ENCODE measurements at regions not wholly inside any gene's neighbourhood (a gene's known extent, or its start where the extent isn't known, plus 50 kb on each side); places are given as distances from the start of the nearest gene placed in this dataset.
"Not testable (repeated sequence)": the region's sequence is repeated elsewhere in the genome, so short reads cannot be mapped to it uniquely, and the experiment has no call there.

DNA sequence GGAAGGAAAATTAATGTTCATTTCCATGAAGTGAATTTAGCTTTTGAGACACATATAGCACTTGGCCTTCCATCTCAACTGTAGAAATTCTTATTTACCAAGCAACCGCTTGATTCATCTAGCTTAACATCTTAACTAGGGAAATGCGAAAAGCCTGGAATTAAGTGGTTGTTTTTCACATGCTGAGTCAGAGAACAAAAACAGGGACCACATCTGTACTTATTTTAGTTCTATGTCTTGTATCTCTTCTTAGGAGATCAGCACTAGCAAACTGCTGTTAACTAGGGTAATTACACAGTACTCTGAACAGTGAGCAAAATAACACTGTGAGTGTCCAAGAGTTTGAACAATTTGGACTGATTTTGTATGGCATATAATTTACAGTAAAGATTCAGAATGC, 590.9 kb upstream of the NRSN1 start:
- intact Hi-C loops (cut with micrococcal nuclease): no loop called here

DNA sequence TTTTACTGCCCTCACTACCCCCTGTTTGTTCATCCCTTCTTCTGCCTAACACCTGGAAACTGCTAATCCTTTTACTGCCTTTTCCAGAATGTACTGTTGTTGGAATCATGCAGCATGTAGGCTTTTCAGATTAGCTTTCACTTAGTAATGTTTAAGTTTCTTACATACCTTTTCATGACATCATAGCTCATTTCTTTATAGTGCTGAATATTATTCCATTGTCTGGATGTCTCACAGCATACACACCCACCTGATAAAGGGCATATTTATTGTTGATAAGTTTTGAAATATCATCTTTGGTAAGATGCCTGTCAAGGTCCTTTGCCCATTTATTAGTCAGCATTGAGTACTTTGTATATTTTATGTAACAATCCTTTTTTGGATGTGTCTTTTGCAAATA, 588.2 kb upstream of the NRSN1 start:
- intact Hi-C loops (cut with micrococcal nuclease): no loop called here

DNA sequence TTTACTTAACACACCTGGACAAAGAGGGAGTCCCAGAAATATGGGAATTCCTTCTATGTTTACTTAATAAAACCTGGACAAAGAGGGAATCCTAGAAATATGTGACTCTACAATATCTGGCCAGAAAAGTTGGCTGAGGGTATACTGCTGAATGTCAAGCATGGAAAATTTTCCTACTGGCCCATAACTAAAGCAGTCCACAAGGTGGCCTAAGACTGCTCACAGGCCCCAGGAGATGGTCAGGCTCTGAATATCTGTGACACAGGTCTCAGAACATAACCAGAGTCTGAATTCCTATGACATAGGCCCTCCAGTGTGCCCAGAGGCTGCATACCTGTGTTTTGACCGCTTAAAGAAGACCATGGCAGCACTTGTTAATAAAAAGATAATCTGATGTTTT, 578.2 kb upstream of the NRSN1 start:
- intact Hi-C loops (cut with micrococcal nuclease): no loop called here

DNA sequence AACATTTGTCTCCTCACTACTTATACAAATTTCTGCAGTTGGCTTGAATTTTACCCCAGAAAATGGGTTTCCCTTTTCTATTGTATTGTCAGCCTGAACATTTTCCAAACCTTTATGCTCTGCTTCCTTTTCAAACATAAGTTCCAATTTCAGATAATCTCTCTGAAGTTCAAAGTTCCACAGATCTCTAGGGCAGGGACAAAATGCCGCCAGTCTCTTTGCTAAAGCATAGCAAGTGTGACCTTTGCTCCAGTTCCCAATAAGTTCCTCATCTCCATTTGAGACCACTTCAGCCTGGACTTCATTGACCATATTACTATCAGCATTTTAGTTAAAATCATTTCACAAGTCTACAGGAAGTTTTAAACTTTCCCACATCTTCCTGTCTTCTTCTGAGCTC, 571.1 kb upstream of the NRSN1 start:
- intact Hi-C loops (cut with micrococcal nuclease): not testable (repeated sequence)

DNA sequence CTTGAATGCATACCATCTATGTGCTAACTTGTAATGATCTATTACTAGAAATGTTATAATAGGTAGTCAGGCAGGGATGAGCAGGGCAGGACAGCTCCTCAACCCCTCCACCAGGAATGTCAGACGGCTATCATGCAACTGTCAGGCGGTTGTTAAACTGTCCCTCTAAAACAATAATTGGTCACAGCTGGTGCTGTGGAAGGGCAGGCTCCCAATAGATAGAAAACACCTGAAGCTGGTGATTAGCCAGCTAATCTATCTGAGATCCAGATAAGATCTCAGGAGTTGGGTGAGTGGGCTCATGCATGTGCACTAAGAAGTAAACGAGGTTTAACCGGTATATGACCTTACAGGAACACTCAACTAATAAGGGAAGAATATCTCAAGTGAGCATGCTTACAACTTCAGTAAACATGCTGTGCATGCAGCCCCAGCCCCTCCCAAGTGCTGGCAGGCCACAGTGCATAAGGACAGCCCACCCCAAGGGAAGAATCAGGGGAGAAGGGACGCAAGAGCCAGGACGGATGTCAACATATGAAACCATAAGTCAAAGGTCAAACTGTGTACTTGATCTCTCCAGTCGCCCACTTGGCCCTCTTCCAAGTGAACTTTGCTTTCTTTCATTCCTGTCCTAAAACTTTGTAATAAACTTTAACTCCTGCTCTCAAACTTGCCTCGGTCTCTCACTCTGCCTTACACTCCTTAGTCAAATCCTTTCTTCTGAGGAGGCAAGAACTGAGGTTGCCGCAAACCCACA, 566.2 kb upstream of the NRSN1 start:
- intact Hi-C loops (cut with micrococcal nuclease): no loop called here

DNA sequence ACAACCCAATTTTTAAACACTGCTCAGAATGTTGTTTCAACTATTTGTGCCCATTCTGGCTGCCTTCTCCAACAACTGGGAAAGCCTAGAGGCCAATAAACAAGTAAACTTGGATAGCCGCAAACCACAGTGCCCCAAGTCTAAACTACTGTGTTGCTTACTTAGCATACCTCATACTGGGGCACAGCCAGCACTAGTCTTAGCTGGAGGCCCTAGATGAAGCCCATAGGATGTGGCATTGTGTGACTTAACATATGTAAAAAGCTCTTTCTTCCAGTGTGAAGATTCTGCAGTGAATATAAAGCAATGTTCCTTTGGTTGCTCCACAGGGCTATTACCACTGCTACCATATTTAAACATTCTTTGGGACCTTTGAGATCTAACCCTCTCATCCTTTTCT, 564.3 kb upstream of the NRSN1 start:
- intact Hi-C loops (cut with micrococcal nuclease): no loop called here

DNA sequence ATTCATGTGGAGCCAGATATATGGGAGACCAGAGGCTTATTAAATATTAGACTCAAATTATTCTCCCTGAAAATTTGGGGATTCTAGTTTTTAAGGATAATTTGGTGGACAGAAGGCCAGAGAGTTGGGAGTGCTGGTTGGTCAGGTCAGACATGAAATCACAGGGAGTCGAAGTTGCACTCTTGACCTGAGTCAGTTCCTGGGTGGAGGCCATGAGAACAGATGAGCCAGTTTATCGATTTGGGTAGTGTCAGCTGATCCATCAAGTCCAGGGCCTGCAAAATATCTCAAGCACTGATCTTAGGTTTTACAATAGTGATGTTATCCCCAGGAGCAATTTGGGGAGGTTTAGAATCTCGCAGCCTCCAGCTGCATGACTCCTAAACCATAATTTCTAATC, 563.5 kb upstream of the NRSN1 start:
- intact Hi-C loops (cut with micrococcal nuclease): no loop called here

DNA sequence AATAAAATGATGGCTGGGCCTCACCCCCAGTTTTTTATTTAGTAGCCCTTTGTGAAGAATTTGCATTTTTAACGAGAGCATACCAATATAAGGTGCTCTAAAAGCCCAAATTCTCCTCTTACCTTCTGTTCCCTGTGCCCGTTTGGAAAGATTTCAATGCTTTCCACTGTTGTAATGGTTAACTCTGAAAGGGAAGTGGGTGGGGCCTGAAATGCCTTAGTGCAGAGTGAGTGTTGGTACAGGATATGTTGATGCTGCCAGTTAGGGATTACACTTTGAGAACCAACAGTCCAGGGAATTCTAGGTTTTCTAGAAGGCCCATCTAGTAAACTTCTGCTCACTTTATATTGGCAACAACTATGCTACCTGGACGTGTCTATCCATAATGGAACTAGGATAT, 562.7 kb upstream of the NRSN1 start:
- intact Hi-C loops (cut with micrococcal nuclease): no loop called here

DNA sequence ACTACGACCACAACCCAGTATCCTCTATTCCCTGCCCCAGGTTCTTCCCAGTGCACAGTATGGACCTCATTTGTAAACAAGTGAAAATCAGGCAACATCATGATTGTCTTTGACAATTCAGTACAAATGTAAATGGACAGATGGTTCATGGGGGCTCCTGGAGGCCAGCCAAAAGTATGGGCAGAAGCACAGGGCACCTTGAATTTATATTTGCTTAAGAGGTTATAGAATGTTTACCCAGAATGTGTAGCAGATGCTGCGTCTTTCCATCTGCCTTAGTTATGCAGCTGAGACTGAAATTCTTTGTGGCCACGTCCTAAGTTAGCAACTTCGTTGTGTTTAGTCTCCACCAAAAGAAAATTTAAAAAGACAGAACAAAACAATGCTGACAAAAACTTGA, 559.6 kb upstream of the NRSN1 start:
- intact Hi-C loops (cut with micrococcal nuclease): no loop called here

DNA sequence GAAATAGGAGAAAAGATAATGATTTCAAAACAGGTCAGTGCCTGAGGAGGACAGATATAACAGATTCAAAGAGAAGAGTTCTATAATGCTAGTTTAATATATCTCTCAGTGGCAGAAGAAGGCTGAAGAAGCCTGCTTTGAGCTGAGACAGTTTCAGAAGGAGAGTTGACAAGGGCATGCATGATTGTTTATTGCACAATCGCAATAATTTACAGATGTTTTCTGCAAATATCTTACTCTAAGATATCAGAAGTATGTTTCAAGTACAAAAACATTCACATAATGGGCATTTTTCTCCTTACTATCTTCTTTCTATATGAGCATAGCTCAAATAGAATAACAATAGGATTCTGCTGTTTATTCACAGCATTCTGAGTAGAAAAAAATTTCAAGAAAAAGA, 557.7 kb upstream of the NRSN1 start:
- intact Hi-C loops (cut with micrococcal nuclease): no loop called here

DNA sequence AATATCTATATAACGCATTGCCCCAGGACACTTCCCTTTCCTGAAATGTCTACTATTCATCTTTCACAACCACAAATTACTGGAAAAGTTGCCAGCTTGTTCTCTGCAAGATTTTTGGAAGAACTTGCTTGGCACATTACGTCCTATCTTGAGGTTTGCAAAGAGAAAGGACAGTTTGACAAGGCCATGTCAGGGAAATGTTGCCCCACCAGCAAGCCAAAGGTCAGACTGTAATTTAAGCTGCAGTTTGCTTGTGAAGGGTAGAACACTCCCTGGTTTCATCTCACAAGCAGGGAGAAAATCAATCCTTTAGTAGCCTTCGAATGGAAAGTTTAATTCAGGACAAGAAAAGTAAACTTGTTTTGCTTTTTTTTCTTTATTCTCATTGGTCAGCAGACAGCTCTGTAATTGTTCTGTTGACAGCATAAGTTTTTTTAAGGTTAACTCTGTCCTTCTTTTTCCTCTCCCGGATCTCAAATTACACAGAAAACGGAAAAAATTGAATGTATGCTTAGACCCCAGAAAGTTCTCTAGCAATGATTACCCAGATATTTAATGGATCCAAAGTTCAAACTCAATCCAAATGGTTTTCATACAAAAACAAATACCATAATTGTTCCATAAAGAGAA, 541.8 kb upstream of the NRSN1 start:
- intact Hi-C loops (cut with micrococcal nuclease): no loop called here

DNA sequence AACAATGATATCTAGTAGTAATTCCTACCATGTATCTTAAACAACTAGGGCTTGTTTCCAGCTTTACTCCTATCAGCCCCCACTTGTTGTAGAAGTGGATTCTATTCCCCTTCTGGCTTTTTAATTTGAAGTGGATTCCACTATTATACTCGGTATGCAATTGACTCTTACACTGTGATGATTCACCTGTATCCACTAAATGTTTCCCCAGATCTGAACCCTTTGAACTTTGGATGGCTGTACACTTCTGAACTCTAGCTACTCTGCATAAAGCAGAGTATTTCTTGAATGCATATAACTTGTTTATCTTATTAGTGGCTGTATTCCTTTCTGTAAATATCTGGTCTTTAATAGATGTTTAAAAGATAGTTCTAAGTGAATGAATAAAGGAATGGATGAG, 538.4 kb upstream of the NRSN1 start:
- intact Hi-C loops (cut with micrococcal nuclease): no loop called here

DNA sequence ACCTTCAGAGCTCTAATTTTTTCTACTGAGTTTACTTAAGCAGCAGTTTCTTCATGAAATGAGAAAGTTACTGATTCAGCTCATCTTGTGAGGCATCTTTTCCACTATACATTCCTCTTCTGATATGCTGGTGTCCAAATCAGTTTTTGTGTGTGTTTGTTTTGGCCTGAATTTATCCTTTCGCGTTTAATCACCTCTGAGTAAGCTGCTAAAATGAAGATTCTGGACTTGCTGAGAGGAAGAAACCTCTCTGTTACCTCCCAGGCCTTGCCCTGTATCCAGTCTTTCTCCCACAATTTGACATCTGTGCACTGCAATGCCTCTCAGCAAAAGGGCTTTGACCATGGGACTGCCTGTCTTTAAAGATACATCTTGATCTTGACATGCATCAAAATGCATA, 536.2 kb upstream of the NRSN1 start:
- intact Hi-C loops (cut with micrococcal nuclease): no loop called here

DNA sequence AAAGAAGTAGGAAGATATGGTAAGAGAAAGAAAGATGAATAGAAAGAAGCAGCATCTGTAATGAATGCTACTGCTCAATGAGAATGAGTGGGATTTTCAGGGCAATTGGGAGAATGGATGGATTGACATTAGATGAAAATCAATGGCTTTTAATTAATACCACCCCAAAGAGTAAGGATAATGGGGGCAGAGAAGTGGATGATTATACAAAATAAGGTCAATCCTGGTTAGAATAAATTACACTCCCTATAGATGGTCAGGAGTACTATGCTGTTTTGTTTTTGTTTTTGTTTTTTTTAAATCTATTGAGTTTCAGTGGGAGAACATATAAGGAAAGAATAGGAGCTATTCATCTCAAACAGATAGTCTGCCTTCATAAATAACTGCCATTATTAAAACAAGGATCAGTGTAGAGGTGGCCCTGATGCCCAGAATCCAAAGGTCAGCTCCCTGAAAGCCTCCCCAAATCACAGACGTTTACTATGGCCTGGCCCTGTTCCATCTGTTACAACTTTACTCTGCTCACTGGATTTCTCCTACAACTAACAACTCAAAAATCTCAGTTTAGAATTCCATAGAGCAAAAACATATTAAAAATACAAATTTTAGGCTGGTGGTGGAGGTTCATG, 535.4 kb upstream of the NRSN1 start:
- intact Hi-C loops (cut with micrococcal nuclease): no loop called here

DNA sequence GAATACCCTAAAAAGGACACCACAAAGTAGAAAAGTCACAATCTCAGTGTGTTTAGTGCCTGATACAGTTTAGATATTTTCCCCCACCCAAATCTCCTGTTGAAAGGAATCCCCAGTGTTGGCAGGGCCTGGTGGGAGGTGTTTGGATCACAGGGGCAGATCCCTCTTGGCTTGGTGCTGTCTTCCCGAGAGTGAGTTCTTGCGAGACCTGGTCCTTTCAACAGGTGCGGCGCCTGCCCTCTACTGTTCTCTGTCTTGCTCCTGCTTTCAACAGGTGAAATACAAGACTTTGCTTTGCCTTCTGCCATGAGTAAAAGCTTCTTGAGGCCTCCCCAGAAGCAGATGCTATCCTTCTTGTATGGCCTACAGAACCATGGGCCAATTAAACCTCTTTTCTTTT, 534.3 kb upstream of the NRSN1 start:
- intact Hi-C loops (cut with micrococcal nuclease): no loop called here

DNA sequence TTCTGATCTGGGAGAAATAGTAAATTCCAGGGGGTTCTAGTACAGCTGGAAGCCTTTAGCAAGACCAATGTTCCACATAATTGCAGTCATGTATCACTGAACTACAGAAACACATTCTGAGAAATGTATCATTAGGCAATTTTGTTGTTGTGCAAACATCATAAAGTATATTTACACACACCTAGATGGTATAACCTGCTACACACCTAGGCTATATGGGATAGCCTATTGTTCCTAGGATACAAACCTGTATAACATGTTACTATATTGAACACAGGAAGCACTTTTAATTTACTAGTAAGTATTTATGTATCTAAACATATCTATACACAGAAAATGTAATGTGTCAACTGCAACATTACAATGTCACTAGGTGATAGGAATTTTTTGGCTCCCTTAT, 525.9 kb upstream of the NRSN1 start:
- intact Hi-C loops (cut with micrococcal nuclease): no loop called here

DNA sequence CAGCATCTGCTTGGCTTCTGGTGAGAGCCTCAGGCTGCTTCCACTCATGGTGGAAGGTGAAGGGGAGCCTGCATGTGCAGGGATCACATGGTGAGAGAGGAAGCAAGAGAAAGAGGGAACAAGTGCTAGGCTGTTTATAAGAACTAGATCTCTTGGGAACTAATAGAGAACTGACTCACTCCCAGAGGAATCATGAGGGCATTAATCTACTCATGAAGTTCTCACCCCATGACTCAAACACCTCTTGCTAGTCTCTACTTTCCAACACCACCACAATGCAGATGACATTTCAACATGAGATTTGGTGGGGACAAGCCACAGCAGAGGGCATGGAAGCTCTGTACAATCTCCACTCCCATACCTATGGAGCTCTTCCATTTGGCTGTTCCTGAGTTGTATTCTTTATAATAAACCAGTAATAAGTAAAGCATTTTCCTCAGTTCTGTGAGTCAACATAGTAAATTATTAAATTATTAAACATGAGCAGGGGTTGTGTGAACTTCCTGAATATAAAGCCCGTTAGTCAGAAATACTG, 524.1 kb upstream of the NRSN1 start:
- intact Hi-C loops (cut with micrococcal nuclease): no loop called here

DNA sequence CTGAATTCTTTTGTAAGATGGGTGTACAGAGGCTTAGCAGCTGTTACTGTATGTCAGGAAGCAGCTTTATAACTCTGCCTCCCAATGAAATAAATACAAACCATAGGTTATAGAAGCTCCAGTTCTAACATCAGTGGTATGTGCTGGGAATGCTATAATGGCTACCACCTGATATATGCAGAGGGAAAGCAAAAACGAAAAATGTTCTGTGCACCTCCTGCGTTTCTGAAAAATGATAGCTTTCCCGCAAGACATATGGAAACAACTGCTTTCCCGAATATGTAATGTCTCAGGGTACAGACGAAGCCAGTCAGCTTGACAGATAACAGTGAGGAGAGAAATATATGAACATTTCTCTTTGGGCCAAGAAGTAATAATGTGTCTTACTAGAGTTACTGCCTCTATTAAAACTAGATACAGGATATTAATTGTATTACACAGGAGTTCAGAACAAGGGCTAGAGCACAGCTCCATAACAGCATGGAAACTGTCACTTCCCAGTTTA, 517.0 kb upstream of the NRSN1 start:
- intact Hi-C loops (cut with micrococcal nuclease): no loop called here

DNA sequence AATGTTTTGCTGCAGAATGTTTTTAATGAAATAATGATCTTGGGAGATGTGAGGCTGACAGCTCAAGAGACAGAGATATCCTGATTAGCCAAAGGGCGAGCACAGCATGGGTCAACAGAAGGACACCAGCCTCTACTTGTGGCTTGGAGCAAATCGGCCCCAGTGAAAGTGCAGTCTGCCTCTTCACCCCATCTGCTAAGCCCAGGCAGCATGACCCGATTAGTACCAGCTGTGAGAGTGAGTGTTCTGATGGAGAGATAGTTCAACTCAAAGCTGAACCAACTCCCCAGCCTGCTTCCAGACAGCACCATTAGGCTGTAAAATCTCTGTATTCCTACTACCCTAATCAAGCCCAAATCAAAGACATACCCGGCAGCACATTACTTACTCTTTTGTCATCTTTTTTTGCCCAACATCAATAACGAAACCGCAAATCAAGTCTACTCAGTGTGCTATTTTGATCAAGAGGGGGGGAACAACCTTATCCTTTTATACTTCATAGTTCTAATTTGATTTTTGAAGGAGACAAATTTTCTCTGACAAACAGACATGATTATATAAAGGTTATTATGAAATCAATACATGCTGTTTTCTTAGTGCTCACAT, 514.1 kb upstream of the NRSN1 start:
- intact Hi-C loops (cut with micrococcal nuclease): no loop called here

DNA sequence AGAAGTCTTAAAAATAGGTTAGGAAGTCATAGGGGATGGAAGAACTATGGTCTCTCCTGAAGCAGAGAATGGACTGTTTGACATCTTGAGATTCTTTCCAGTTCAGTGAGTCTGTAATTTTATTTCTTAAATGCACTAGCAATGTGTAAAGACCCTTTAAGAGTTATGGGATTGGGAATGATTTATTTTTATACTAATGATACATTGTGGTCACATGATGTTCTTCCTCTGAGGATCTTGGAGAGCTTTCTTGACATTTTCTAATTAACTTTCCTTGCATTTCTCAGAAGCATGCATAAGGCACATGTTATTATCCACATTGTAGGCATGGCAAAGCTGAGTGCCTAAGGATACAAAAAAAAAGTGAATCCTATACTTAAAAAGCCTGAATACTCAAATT, 507.6 kb upstream of the NRSN1 start:
- intact Hi-C loops (cut with micrococcal nuclease): no loop called here

DNA sequence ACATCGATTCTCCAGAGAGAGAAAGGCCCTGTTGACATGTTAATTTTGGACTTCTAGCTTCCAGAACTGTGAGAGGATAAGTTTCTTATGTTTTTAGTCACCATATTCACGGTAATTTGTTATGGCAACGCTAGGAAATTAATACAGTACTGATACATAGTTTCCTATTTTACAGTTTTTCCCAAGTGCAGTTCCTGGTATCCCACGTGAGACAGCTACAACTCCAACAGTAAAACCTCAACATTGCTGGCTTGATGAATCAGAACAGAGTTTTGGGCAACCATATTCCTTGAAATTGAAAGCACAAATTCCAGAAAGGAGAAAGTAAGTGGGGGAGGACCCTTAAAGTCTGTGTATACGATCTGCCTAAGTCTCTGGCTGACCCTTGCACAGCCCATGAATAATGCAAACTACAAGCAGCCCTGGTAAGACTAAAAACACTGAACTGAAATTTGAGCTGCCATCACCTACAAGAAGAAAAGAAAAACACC, 505.1 kb upstream of the NRSN1 start:
- intact Hi-C loops (cut with micrococcal nuclease): no loop called here

Data from T-helper 1 cell treated with Interleukin-12 subunit alpha and Interleukin-12 subunit beta and Interleukin-4 antibody, amounts not matched to agents 30 ng/mL and 1 ng/mL, for 36 hours (primary cell).